Thyroid gland (tissue), 4 donors: ENCODE measurements at regions not wholly inside any gene's neighbourhood (a gene's known extent, or its start where the extent isn't known, plus 50 kb on each side); places are given as distances from the start of the nearest gene placed in this dataset.

Experiments
- POLR2A ChIP-seq, 2 donors: fragments of 450-650 bp; IDR thresholded peaks; one replicate each; pipeline ENCODE4 v1.6.1; 2017; ENCODE audit warnings: antibody characterized with exemption in 2 of 2, mild to moderate bottlenecking in 2 of 2, moderate library complexity in 1 of 2
- TF ChIP-seq, protein P1 (sequence below), 6 experiments: fragments of 200-600 bp in 3 of 6; fragments of 450-650 bp in 3 of 6; sonication (generic) in 3 of 6; IDR thresholded peaks; one replicate each; pipeline ENCODE4 v1.5.1; 2016 to 2019; ENCODE audit warnings: antibody characterized with exemption in 6 of 6, mild to moderate bottlenecking in 2 of 6, inconsistent platforms in 1 of 6, moderate library complexity in 1 of 6

DNA sequence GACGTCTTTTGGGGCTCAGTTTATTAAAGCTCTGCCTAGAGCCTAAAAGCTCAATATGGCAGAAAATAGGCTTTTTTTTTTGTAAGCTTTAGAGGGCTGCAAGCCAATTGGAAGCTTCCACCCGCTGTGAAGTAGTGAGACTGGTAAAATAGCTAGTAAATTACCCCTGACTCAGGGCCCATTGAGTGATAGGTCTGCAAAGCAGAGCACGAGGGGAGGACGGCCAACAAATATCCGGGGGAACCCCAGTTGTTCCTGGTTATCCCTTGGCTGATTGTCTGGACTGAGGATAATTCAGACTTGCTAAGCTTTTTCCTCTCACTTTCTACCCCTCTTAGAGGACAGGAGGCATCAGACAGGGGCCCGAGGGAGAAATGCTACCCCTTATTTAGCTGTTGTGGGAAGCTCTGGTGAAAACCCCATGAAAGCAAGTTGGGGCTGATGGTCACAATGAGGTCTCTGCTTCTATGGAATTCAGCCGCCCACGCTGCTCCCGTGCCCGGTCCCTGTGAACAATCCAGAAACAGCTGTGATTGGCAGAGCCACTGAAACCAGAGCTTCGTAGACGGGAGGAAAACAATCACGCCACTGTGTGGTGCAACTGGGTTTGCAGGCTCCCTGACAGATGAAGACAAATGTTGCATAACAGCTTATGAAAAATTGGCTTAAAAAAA, 141.9 kb upstream of the LGALSL start:
- TF ChIP-seq POLR2A (IDR thresholded peaks at IDR 0.05), result no peak
- TF ChIP-seq, protein P1, sequence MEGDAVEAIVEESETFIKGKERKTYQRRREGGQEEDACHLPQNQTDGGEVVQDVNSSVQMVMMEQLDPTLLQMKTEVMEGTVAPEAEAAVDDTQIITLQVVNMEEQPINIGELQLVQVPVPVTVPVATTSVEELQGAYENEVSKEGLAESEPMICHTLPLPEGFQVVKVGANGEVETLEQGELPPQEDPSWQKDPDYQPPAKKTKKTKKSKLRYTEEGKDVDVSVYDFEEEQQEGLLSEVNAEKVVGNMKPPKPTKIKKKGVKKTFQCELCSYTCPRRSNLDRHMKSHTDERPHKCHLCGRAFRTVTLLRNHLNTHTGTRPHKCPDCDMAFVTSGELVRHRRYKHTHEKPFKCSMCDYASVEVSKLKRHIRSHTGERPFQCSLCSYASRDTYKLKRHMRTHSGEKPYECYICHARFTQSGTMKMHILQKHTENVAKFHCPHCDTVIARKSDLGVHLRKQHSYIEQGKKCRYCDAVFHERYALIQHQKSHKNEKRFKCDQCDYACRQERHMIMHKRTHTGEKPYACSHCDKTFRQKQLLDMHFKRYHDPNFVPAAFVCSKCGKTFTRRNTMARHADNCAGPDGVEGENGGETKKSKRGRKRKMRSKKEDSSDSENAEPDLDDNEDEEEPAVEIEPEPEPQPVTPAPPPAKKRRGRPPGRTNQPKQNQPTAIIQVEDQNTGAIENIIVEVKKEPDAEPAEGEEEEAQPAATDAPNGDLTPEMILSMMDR (IDR thresholded peaks at IDR 0.05), result peak in 4 of 6 experiments; percentile 36 to 55 (median 54)
